GM11168 (cell line): ENCODE measurements at regions not wholly inside any gene's neighbourhood (a gene's known extent, or its start where the extent isn't known, plus 50 kb on each side); places are given as distances from the start of the nearest gene placed in this dataset.
"Not testable (repeated sequence)": the region's sequence is repeated elsewhere in the genome, so short reads cannot be mapped to it uniquely, and the experiment has no call there.

Experiments used
- in situ Hi-C: fragments of 300-500 bp; cut with MboI; formaldehyde crosslinking; loops from one replicate; pipeline ENCODE4 v1.12.0; 2022; ENCODE audit warnings: low sequenced_read_pairs; ENCODE audit not compliant: unreplicated experiment

DNA sequence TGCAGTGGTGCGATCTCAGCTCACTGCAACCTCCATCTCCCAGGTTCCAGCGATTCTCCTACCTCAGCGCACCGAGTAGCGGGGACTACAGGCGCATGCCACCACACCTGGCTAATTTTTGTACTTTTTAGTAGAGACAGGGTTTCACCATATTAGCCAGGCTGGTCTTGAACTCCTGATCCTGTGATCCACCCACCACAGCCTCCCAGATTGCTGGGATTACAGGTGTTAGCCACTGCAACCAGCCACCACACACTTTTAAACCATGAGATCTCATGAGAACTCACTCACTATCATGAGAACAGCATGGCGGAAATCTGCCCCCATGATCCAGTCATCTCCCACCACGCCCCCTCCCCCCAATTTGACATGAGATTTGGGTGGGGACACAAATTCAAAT lies 636.9 kb downstream of the MCTP2 start:
- in situ Hi-C loops = not testable (repeated sequence)

DNA sequence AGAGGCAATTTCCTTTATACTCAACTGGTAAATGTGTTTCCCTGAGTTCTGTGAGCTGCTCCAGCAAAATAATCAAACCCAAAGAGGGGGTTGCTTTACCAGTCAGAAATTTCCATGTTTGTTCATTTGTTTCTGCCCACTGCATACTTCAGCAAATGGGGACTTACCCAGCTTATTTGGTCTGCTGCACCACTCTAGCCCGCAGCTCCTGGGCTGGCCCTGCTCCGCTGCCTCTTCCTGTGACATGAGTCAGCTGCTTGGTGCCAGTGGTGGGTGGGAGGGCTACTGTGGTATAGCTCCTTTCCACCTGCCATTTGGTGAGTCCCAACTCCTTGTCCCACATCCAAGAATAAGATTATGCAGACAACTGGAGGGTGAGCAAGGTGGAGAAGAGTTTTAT lies 644.2 kb downstream of the MCTP2 start:
- in situ Hi-C loops = no loop called here

DNA sequence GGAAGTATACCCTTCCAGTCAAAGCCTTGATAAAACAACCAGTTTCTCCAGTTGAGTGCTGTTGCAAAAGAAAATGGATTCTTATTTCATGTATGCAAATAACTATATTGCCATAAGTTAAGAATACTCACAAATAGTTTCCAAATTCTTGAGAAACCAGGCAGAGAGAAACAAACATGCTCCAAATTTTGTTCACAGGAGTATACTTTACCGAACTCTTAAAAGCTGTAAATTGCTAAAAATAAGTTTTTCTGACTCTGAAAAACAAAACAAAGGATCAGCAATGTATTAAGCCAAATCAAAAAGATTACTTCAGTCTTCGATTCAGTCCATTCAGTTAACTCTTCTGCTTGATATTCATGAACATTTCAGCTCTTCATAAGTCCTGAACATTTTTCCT lies 646.5 kb downstream of the MCTP2 start:
- in situ Hi-C loops = no loop called here

DNA sequence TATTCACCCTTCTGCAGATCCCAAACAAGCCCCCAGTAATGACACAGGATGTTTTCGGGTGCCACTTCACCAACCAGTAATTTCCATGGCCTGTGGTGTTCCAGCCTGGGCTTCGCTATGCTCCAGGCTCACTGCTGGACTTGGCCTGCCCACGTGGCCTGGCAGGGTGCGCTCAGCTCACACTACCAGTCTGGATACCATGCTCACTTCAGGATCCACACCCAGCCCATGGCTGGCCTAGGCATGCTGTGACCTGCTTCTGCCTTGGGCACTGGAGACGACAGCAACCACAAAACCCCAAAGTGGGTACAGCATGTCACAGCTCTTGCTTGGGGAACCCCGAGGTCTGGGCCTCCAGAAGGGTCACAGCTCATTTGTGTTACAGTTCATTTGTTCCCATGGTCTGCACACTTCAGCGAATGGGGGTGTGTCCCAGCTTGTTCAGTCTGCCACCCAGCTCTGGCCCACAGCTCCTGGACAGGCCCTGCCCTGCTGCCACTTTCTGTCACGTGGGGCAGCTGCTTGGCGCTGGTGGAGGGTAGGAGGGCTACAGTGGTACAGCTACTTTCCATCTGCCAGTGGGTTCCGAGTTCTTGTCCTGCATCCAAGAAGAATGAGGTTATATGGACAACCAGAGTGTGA lies 650.8 kb downstream of the MCTP2 start:
- in situ Hi-C loops = no loop called here

DNA sequence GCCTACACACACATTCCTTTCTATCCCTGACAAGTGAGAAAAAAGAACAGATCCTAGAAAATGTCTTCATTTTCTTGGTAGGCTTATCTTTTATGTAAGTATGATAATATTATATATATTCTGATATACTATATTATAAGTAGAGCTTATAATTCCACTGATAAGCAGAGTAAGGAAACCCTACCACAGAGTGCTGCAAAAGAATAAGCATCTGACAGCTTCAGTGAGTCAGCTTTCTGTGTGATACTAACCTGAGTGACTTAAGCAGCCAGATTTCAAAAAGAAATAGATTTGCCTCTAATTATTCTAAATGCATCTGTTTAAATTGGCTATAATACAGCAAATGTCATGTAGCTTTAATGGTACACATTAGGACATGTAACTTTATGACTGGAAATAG lies 656.0 kb downstream of the MCTP2 start:
- in situ Hi-C loops = no loop called here

DNA sequence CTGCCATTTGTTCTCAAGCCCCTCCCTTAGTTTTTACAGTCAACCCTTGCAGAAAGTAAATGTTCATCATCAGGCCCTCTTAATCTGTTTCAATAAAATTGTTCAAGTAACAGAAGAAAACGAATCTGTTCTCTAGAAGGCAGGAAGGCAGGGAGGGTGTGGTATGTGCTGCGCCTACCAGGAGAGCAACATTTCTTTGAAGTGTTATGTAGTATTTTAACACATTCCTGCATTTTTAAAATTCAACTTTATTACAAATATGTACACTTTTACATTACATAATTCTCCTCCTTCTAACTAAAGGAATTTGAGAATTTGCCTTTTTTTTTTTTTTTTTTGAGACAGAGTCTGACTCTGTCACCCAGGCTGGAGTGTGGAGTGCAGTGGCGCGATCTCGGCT lies 657.8 kb downstream of the MCTP2 start:
- in situ Hi-C loops = no loop called here

DNA sequence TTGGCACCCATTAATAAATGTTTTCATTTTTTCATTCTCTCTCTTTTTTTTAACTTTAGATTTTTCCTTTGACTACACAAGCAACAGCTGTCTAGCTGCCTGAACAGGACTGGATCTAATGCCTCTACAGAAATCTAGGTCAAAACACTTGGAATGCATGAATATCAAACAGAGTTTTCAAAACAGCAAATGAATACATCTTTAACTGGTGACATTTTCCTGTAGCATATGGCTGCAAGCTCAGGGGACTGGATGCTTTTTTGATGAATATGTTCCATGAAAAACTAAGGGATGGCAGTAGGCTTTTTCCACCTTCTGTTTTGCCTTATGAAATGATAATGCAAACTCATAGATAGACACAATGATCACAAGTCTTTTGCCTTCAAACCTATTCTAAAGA lies 661.7 kb downstream of the MCTP2 start:
- in situ Hi-C loops = no loop called here

DNA sequence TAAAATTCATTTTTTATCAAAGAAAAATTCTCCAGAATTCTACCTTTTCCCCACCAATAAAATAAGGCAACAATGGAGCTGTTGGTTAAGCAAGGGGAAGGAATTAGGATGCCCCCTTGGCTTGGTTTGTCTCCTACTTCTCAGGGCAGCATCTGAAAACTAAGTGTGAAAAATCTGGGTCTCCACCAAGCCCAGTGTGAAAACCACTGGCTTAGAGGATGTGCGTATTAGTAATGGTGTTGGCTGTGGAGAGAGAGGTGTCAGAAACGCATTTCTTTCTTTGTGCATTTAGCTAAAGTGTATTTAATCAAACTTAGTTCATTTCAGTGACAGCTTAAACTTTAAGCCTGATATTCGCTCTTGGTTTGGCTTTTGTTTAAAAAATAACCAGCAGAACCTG lies 662.7 kb downstream of the MCTP2 start:
- in situ Hi-C loops = no loop called here

DNA sequence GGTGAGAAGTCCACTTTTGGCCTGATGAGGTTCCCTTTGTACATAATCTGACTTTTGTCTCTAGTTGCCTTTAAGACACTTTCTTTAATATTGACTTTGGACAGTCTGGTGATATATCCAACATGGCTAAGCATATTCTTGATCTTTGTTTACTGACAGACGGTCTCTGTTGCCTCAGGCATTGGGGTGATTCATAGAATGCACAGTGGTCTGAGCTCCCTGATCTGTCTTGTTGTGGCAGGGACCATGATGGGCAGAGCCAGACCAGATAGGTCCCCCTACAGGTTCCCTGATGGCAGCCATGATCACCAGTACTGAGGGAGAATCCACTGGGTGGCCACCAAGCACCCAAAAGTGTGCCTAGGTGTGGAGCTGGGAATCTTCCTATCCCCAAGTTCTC lies 678.1 kb downstream of the MCTP2 start:
- in situ Hi-C loops = no loop called here

DNA sequence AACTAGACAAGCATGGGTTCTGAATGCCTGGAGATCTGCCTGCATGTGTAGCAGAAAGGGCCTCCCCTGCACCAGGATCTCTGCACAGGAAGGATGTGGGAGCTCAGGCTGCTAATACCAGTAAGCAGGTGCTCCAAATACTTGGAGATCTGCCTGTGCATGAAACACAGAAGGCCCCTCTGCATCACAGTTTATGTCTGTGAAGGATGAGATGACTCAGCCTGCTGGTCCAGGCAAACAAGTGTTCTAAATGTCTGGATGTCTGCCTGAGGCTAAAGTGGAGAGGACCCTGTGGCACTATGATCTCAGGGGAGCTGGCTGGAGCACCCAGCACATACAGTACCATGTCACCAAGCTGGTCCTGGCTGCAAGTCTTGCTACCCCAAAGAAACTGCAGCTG lies 678.8 kb downstream of the MCTP2 start:
- in situ Hi-C loops = no loop called here

DNA sequence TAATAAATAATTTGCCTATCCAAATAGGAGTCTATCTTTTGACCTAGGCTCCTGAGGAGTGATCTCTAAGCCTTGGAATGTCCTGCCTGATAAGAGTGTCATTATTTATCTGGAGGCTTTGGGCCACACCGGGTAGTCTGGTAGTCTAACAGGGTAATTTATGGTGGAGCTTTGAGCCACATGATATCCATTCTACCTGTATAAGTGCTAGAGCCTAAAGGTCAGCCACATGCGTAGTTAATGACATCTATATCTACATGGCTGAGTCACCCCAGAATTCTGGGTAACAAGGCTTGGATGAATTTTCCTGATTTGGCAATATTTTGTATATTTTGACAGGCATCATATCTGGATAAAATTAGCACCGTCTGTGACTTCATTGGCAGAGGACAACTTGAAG lies 681.4 kb downstream of the MCTP2 start:
- in situ Hi-C loops = no loop called here

DNA sequence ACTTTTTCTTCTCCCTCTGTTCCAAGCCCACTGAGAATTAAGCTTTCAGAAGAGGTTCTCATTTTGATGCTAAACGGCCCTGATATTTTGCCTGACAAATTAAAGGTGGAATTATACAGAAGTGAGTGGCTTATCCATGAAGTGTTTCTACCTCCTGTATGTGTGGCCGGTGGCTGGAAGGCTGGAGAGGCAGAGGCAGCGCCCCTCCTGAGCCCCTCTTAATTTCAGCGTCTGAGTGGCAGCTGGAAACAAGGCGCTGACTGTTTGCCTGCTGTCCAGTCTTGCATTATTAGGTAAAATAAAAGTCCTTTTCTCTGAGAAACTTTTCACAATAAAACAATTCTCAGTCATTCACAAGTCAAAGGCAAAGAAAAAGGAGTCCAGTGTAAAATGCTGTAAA lies 685.7 kb downstream of the MCTP2 start:
- in situ Hi-C loops = no loop called here

DNA sequence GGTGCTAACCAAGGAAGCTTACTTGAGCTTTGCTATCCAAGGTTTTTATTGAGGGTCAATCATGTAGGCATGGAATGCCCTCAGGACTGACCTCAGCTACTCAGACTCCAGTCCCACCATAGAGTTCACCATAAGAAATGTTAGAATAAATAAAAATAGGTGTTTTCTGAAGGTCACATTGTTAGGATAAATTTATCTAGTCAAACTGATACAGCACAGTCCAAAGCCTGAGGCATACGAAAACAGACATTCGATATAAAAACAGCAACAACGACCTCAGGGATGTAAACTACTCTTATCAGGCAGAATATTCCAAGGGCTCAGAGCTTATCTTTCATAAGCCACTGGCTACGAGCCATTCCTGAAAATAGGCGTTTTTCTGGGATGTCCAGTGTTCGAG lies 690.6 kb downstream of the MCTP2 start:
- in situ Hi-C loops = no loop called here

DNA sequence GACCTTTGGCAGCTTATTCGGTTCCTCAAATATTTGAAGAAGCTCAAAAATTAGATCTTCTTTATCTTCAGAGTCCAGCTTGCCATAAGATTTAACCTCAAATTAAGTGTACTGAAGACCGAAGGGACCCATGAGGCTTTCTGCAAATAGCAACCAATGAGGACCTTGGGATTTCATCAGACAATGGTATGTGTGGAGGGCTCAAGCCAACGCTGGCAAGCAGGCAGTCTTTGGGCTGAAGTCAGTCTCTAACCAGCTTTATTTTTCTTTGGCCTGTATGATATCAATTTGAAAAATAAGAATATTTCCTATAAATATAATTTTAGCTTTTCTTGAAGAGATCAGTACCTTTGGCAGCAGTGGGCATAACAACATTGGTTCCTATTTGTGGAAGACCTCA lies 692.7 kb downstream of the MCTP2 start:
- in situ Hi-C loops = no loop called here

DNA sequence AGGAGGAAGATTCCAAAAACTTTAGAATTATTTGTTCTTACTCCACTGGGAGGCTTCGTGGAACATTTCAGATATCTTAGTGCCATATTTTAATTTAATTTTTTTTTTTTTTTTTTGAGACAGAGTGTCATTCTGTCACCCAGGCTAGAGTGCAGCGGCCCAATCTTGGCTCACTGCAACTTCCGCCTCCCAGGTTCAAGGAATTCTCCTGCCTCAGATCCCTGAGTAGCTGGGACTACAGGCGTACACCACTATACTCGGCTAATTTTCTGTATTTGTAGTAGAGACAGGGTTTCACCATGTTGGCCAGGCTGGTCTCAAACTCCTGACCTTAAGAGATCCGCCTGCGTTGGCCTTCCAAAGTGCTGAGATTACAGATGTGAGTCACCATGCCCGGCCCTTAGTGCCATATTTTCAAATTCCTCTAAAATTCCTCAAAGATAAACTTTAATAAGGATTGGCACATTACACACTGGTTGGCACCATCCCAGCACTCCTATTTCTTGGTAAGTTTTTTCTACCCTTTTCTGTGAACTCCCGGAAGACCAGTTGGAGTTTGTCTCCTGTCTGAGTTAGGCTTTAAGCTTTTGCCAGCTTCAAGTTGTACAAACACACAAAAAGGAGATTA lies 693.7 kb downstream of the MCTP2 start:
- in situ Hi-C loops = no loop called here

DNA sequence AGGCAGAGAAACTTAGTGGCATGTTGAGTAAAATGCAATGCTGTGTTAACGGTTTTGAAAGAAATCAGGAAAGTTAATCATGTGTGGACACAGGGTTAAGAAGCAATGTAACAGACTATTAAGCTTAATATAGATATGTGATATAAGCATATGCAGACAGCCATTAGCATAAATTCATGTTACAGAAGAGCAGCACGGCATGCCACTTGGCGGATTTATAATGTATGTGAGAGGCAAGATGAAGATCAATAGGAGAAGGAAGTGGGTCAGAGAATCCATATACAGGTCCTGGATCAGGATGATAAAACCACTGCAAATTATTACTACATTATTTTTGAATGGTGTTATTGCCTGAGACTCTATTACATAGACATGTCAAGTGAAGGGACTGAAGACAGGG lies 694.3 kb downstream of the MCTP2 start:
- in situ Hi-C loops = no loop called here

DNA sequence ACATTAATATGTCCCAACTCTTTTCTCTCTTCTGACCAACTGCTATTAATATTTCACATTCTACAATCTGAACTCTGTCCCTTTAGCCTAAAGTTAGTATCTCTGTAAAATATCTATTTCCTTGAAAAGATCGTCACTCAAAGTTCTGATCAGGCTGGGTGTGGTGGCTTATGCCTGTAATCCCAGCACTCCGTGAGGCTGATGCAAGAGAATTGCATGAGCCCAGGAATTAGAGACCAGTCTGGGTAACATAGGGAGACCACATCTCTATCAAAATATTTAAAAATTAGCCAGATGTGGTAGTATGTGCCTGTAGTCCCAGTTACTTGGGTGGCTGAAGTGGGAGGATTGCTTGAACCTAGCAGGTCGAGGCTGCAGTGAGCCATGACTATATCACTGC lies 695.6 kb downstream of the MCTP2 start:
- in situ Hi-C loops = no loop called here

DNA sequence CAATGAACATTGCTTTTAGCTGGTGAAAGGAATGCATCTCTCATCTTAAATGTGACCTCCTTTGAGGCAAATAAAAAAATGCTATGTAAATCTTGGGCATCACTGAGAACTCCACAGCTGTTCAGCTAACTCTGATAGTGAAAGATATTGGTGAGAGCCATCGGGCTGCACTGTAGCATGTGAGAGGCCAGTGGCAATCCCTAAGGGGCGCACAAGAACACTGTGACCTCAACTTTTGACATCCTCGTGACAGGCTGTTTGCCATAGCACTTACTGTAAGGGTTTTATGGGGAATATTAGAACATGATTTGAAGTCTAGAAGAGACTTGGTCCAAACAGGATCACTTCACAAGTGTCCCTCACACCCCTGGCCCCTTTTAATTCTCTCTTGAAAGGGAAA lies 697.9 kb downstream of the MCTP2 start:
- in situ Hi-C loops = no loop called here

DNA sequence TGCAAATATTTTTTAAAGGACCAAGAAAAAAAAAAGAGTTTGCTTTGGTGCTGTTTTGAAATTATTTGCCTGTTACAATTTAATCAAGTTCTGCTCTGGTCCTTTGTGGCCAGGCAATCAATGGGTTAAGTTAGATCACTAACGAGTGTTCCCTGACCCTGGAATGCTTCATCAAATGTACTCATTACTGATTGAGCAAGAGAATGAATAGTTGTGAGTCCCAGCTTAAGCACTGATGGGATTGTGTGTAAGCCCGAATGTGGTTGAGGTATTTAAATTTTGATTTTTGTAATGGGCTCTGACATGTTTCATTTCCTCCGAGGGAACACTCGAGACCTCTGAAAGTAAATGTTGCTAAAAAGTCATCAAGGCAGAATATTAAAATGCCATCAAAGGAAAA lies 699.1 kb downstream of the MCTP2 start:
- in situ Hi-C loops = no loop called here

DNA sequence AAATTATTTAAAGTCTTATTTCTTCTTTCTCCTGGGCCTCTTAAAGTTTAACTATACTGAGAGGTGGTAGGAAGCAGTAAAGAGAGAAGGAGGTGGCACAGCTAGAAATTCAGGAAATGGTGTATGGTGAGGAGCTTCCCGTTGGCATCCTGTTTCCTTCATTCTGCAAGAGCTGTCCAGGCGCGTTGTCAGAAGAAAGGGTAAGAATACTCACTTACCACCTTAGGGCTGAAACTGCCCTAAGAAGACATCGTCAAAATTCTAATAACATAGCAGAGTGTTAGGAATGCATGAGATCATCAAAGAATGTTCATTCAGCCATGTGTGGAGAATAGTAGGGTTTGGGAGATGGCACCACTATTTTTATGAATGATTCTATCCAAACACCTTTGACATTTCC lies 699.6 kb downstream of the MCTP2 start:
- in situ Hi-C loops = no loop called here

DNA sequence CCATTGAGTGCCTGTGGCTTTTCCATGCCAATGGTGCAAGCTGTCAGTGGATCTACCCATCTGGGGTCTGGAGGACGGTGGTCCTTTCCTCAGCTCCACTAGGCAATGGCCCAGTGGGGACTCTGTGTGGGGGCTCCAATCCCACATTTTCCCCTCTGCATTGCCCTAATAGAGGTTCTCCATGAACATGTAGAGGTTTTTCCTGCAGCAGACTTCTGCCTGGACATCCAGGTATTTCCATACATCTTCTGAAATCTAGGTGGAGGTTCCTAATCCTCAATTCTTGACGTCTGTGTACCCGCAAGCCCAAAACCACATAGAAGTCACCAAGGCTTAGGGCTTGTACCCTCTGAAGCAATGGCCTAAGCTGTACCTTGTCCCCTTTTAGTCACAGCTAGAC lies 703.1 kb downstream of the MCTP2 start:
- in situ Hi-C loops = no loop called here

DNA sequence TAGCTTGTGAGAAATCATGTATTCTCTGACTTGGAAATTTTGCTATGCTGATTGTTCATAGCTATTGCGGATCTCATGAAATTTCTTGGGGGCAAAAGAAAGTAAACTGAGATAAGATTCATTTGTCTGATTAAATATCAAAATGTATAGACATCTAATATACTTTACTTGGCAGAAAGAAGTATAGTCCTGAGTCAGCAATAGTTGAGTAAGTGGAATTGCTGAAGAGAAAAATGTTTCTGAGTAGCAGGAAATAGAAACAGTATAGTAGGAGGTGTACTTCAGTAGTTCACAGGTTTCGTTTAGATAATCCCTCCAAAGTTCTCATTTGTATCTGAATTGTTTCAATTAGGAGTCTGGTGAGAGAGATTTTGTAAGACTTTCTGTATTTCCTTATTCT lies 705.9 kb downstream of the MCTP2 start:
- in situ Hi-C loops = no loop called here

DNA sequence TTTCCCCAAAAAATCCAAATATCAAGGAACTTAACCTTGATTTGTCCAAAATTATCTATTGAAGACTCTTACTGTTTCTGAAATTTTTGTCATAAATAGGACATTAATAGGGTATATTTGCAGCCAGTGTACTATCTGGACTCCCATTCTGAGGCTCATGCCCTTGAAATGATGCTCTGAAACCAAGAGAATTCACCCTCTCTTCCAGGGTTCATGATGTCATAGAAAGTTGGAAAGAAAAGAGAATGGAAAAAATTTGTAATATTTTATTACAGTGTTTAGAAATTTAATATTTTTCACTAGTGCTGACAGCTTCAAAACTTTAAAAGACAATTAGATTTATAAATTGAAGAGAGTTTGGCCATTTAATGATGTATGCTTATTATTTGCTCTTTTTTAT lies 712.5 kb downstream of the MCTP2 start:
- in situ Hi-C loops = no loop called here
